ENCODE measurements at regions not wholly inside any gene's neighbourhood (a gene's known extent, or its start where the extent isn't known, plus 50 kb on each side); places are given as distances from the start of the nearest gene placed in this dataset.
A peak's percentile ranks its signal among the peaks of the same experiment; 100 is the strongest.

DNA sequence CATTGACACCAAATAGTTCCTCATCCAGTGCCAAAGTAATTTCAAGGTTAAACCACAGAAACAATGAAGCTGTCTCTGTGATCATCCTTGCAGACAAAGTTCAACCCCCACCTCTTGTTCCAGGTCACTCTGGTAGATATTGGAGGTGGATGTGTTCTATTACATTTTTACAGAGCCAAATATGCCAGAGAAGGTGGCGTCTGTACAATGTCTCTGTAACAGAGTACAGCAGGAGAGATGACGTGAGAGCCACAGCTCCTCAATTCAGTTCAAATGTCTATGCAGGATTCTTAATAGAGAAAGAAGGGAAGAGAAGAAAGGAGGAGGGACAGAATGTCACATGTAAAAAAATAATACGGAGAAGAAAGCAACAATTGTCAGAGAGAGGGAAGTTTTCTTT lies 268.3 kb upstream of the OR4E1 start:
- 72% methylated on average over 3 of the region's 3 CpGs for WGBS

DNA sequence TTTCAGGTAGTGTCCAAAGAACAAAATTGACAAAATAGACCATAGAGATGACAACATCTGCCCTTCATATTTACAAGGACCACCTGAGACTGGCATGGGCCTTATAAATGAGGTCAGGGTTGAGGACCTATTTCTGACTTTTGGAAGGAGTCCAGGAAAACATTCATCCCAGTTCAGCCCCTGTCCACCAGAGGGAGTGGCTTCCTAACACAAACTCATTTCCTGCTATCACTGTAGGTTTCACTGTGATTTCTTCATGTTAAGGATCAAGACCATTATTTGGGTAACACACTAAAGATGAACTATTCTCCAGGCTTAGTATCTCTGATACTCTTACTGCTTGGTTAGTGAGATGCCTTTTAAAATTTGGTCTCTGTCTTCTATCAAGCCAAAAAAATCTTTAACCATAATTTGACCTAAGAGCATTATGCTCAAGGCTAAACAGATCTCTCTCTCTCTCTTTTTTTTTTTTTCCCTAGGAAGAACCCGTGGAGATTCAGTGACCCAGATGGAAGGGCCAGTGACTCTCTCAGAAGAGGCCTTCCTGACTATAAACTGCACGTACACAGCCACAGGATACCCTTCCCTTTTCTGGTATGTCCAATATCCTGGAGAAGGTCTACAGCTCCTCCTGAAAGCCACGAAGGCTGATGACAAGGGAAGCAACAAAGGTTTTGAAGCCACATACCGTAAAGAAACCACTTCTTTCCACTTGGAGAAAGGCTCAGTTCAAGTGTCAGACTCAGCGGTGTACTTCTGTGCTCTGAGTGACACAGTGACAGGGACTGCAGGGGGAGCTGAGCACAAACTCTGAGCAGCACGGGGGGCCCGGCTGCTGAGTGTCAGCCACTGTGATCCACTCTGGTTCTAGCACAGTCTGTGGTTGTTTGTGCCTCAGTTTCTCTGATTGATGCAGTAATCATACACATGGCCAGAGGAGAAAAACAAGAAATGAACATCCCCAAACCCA lies 267.6 kb upstream of the OR4E1 start:
- no peak overlapping the region for H3K9ac ChIP-seq (ENCODE audit: low read depth in 1 of 2, low read length in 2 of 2)
- no peaks in the 10 kb centered on the region for H3K4me1 ChIP-seq (ENCODE audit: control insufficient read depth in 4 of 4, insufficient read depth in 4 of 4, low read length in 3 of 4)
- peaks cover 0 to 3% (median 0%) of the 10 kb centered on the region in 4 donors for H3K27me3 ChIP-seq (ENCODE audit: control insufficient read depth in 4 of 4, insufficient read depth in 4 of 4, low read length in 3 of 4)
- no peaks in the 10 kb centered on the region for H3K9me3 ChIP-seq (ENCODE audit: control insufficient read depth in 4 of 4, low read length in 3 of 4)
- no peak for DNase-seq (ENCODE audit: low spot score)
- 53% methylated on average over 7 of the region's 7 CpGs for WGBS
- no peaks in the 10 kb centered on the region for H3K36me3 ChIP-seq (ENCODE audit: control insufficient read depth in 4 of 4, insufficient read depth in 3 of 4, low read depth in 1 of 4, low read length in 3 of 4)
- H3K4me3 ChIP-seq (ENCODE audit: low read depth in 1 of 3, low read length in 3 of 3): no peak overlapping the region
- peak; percentile 39 to 63 for TF ChIP-seq RAD21 (IDR thresholded peaks at IDR 0.05)
- TF ChIP-seq, protein P1, sequence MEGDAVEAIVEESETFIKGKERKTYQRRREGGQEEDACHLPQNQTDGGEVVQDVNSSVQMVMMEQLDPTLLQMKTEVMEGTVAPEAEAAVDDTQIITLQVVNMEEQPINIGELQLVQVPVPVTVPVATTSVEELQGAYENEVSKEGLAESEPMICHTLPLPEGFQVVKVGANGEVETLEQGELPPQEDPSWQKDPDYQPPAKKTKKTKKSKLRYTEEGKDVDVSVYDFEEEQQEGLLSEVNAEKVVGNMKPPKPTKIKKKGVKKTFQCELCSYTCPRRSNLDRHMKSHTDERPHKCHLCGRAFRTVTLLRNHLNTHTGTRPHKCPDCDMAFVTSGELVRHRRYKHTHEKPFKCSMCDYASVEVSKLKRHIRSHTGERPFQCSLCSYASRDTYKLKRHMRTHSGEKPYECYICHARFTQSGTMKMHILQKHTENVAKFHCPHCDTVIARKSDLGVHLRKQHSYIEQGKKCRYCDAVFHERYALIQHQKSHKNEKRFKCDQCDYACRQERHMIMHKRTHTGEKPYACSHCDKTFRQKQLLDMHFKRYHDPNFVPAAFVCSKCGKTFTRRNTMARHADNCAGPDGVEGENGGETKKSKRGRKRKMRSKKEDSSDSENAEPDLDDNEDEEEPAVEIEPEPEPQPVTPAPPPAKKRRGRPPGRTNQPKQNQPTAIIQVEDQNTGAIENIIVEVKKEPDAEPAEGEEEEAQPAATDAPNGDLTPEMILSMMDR (IDR thresholded peaks at IDR 0.05; ENCODE audit: low read depth, low read length, missing input control): peak; percentile 45
- TF ChIP-seq, protein P2, sequence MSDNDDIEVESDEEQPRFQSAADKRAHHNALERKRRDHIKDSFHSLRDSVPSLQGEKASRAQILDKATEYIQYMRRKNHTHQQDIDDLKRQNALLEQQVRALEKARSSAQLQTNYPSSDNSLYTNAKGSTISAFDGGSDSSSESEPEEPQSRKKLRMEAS (IDR thresholded peaks at IDR 0.05): no peak
- H3K27ac ChIP-seq (ENCODE audit: low read depth in 1 of 2, low read length in 2 of 2): no peak overlapping the region

More for the DNA sequence above, 268.3 kb upstream of the OR4E1 start:
- DNase-seq (ENCODE audit: low spot score): no peak
- H3K9ac ChIP-seq (ENCODE audit: low read depth in 1 of 2, low read length in 2 of 2): no peak overlapping the region
- TF ChIP-seq HNF4A (conservative IDR thresholded peaks at IDR 0.05) (no peak), RAD21 (IDR thresholded peaks at IDR 0.05) (no peak), JUND (IDR thresholded peaks at IDR 0.05) (no peak), GABPA (IDR thresholded peaks at IDR 0.05 in 1 of 2, conservative IDR thresholded peaks at IDR 0.05 in 1 of 2) (no peak), YY1 (IDR thresholded peaks at IDR 0.05) (no peak), EGR1 (IDR thresholded peaks at IDR 0.05; ENCODE audit: low read depth in 2 of 2) (no peak), FOXA1 (IDR thresholded peaks at IDR 0.05) (no peak), NR2F2 (IDR thresholded peaks at IDR 0.05) (no peak), RXRA (IDR thresholded peaks at IDR 0.05) (no peak), HNF4G (IDR thresholded peaks at IDR 0.05) (no peak)
- TF ChIP-seq, protein P3, sequence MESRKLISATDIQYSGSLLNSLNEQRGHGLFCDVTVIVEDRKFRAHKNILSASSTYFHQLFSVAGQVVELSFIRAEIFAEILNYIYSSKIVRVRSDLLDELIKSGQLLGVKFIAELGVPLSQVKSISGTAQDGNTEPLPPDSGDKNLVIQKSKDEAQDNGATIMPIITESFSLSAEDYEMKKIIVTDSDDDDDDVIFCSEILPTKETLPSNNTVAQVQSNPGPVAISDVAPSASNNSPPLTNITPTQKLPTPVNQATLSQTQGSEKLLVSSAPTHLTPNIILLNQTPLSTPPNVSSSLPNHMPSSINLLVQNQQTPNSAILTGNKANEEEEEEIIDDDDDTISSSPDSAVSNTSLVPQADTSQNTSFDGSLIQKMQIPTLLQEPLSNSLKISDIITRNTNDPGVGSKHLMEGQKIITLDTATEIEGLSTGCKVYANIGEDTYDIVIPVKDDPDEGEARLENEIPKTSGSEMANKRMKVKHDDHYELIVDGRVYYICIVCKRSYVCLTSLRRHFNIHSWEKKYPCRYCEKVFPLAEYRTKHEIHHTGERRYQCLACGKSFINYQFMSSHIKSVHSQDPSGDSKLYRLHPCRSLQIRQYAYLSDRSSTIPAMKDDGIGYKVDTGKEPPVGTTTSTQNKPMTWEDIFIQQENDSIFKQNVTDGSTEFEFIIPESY (IDR thresholded peaks at IDR 0.05): no peak
- TF ChIP-seq, protein P4, sequence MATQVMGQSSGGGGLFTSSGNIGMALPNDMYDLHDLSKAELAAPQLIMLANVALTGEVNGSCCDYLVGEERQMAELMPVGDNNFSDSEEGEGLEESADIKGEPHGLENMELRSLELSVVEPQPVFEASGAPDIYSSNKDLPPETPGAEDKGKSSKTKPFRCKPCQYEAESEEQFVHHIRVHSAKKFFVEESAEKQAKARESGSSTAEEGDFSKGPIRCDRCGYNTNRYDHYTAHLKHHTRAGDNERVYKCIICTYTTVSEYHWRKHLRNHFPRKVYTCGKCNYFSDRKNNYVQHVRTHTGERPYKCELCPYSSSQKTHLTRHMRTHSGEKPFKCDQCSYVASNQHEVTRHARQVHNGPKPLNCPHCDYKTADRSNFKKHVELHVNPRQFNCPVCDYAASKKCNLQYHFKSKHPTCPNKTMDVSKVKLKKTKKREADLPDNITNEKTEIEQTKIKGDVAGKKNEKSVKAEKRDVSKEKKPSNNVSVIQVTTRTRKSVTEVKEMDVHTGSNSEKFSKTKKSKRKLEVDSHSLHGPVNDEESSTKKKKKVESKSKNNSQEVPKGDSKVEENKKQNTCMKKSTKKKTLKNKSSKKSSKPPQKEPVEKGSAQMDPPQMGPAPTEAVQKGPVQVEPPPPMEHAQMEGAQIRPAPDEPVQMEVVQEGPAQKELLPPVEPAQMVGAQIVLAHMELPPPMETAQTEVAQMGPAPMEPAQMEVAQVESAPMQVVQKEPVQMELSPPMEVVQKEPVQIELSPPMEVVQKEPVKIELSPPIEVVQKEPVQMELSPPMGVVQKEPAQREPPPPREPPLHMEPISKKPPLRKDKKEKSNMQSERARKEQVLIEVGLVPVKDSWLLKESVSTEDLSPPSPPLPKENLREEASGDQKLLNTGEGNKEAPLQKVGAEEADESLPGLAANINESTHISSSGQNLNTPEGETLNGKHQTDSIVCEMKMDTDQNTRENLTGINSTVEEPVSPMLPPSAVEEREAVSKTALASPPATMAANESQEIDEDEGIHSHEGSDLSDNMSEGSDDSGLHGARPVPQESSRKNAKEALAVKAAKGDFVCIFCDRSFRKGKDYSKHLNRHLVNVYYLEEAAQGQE (IDR thresholded peaks at IDR 0.05): no peak
- no peaks in the 10 kb centered on the region for H3K4me1 ChIP-seq (ENCODE audit: control insufficient read depth in 4 of 4, insufficient read depth in 4 of 4, low read length in 3 of 4)
- no peaks in the 10 kb centered on the region for H3K36me3 ChIP-seq (ENCODE audit: control insufficient read depth in 4 of 4, insufficient read depth in 3 of 4, low read depth in 1 of 4, low read length in 3 of 4)
- no peak overlapping the region for H3K4me3 ChIP-seq (ENCODE audit: low read depth in 1 of 3, low read length in 3 of 3)
- no peaks in the 10 kb centered on the region for H3K9me3 ChIP-seq (ENCODE audit: control insufficient read depth in 4 of 4, low read length in 3 of 4)
- H3K27me3 ChIP-seq (ENCODE audit: control insufficient read depth in 4 of 4, insufficient read depth in 4 of 4, low read length in 3 of 4): peaks cover 0 to 3% (median 0%) of the 10 kb centered on the region in 4 donors
- no peak overlapping the region for H3K27ac ChIP-seq (ENCODE audit: low read depth in 1 of 2, low read length in 2 of 2)

All from liver (tissue), 8 donors.